GM12872 (cell line): ENCODE measurements at regions not wholly inside any gene's neighbourhood (a gene's known extent, or its start where the extent isn't known, plus 50 kb on each side); places are given as distances from the start of the nearest gene placed in this dataset.

Experiments
- TF ChIP-seq, protein P1 (sequence below): IDR thresholded peaks from 3 replicates; pipeline ENCODE4 v1.5.1; 2011; ENCODE audit warnings: low read depth, mild to moderate bottlenecking, low read length, moderate library complexity; ENCODE audit not compliant: insufficient read depth

GRCh38 chr12:38445040-38445439 lies 128.5 kb downstream of the ALG10B start:
- TF ChIP-seq, protein P1, sequence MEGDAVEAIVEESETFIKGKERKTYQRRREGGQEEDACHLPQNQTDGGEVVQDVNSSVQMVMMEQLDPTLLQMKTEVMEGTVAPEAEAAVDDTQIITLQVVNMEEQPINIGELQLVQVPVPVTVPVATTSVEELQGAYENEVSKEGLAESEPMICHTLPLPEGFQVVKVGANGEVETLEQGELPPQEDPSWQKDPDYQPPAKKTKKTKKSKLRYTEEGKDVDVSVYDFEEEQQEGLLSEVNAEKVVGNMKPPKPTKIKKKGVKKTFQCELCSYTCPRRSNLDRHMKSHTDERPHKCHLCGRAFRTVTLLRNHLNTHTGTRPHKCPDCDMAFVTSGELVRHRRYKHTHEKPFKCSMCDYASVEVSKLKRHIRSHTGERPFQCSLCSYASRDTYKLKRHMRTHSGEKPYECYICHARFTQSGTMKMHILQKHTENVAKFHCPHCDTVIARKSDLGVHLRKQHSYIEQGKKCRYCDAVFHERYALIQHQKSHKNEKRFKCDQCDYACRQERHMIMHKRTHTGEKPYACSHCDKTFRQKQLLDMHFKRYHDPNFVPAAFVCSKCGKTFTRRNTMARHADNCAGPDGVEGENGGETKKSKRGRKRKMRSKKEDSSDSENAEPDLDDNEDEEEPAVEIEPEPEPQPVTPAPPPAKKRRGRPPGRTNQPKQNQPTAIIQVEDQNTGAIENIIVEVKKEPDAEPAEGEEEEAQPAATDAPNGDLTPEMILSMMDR: no peak

GRCh38 chr12:38448991-38449390 lies 132.4 kb downstream of the ALG10B start:
- TF ChIP-seq, protein P1: no peak

DNA sequence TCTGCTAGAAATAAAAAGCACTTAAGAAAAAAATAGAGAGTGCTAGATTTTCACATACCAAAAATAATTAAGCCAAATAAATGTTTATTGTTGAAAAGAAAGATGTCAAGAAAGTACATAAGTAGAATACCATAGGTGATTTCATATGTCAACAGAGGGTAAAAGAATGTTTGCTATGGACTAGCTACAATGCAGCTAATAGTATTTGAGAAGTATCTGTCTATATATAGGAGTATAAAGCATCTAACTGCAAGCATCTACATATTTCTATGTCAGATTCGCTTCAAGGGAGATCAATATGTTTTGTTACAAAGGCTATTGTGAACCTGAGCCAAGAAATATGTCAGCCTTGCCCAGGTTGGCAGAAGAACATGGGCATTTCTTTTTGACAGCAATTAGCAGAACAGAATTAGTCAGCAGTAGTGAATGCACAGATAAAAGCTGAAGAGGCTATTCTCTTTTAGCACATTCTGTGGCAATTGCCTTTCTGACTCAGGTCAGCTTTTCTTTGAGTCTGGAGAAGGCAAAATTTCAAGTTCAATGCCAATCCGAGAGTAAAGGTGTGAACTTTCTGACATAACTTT lies 140.1 kb downstream of the ALG10B start:
- TF ChIP-seq, protein P1: no peak

DNA sequence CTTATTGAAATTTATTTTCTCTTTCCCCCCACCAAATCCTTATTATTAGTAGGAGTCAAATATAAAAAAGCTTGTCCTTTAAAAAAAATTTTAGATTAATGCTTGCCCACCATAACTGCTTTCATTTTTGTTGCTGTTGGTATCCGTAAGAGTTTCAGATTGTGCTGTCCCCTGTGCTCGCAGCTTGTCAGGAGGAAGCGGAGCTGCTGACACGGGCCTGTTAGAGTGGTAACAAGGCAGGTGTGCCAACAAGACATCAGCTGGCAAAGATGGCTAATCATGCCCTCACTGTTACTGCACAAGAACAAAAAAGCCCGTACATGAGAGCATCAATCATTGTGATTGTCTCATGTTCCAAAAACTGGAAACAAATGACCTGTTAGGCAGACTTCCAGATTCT lies 148.4 kb downstream of the ALG10B start:
- TF ChIP-seq, protein P1: no peak

GRCh38 chr12:38469715-38470114 lies 153.1 kb downstream of the ALG10B start:
- TF ChIP-seq, protein P1: no peak

DNA sequence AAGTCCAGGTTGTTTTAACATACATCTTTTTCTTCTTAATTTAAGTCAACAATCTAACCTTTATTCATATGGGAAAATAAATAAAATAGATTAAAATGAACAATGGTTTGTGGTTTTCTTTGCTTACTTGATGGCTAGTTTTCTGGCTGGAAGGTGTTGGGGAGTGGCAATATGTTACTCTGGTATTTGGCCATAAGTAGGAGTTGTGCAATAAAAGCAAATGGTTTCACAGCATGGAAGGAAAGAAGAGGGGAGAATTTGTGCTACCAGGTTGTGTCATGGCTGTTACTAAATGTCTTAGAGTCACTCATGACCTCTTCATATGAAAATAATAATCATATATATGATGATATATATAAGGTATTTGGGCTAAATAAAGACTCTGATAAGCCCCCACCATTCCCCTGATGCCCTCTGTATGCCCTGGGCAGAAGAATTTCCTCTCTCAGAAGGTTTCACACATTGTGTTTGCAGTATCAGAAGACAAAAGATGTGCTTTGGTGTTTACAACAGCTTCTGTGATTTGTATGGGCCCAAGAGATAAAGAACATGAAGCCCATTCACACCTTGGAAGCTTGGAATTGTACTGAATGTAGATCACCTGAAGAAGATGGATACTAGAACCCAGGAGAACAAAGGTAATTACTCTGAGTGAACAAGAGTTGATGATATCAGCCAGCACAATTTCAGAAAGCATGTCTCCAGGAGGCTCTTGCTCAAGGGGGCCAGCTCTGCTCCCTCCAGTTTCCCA lies 160.9 kb downstream of the ALG10B start:
- TF ChIP-seq, protein P1: no peak

GRCh38 chr12:38480594-38480993 lies 164.0 kb downstream of the ALG10B start:
- TF ChIP-seq, protein P1: no peak
